ENCODE measurements at regions not wholly inside any gene's neighbourhood (a gene's known extent, or its start where the extent isn't known, plus 50 kb on each side); places are given as distances from the start of the nearest gene placed in this dataset.

- TF ChIP-seq HDAC6 (IDR thresholded peaks at IDR 0.05; ENCODE audit: unreplicated experiment) (no peak), IKZF1 (conservative IDR thresholded peaks at IDR 0.05) (peak; percentile 37; the same call in 1 of the 2 replicates), JUNB (IDR thresholded peaks at IDR 0.05) (no peak), PML (IDR thresholded peaks at IDR 0.05; ENCODE audit: low read length) (no peak; the same call in 1 of the 2 replicates), MTA2 (IDR thresholded peaks at IDR 0.05; ENCODE audit: low read depth) (no peak), SIN3A (IDR thresholded peaks at IDR 0.05; ENCODE audit: low read depth, low read length) (no peak), ZSCAN29 (IDR thresholded peaks at IDR 0.05) (no peak), POU2F2 (IDR thresholded peaks at IDR 0.05; ENCODE audit: borderline replicate concordance, low read depth, low read length) (0 out of 3 replicates have a peak, but pooled peaks have one; percentile 15), ATF7 (IDR thresholded peaks at IDR 0.05; ENCODE audit: low read depth) (0 out of 2 replicates have a peak, but pooled peaks have one; percentile 10), CHD1 (IDR thresholded peaks at IDR 0.05; ENCODE audit: low read depth, low read length) (no peak), KDM1A (IDR thresholded peaks at IDR 0.05; ENCODE audit: borderline replicate concordance) (no peak), CREB1 (IDR thresholded peaks at IDR 0.05; ENCODE audit: low read depth) (no peak), KLF5 (IDR thresholded peaks at IDR 0.05; ENCODE audit: partially characterized antibody) (no peak), MAX (IDR thresholded peaks at IDR 0.05; ENCODE audit: low read depth, low read length) (peak; percentile 14), WRNIP1 (IDR thresholded peaks at IDR 0.05; ENCODE audit: borderline replicate concordance, low read depth, low read length) (no peak), RUNX3 (IDR thresholded peaks at IDR 0.05; ENCODE audit: low read length) (peak; percentile 45), ELK1 (IDR thresholded peaks at IDR 0.05; ENCODE audit: low read depth, low read length) (no peak), ZZZ3 (IDR thresholded peaks at IDR 0.05; ENCODE audit: control insufficient read depth, insufficient read length, low read depth) (no peak), BACH1 (IDR thresholded peaks at IDR 0.05; ENCODE audit: borderline replicate concordance) (no peak), MLLT1 (IDR thresholded peaks at IDR 0.05) (peak; percentile 64; the same call in 1 of the 2 replicates), SIX5 (IDR thresholded peaks at IDR 0.05; ENCODE audit: low read depth, low read length, severe bottlenecking) (no peak)
- TF ChIP-seq, protein P1, sequence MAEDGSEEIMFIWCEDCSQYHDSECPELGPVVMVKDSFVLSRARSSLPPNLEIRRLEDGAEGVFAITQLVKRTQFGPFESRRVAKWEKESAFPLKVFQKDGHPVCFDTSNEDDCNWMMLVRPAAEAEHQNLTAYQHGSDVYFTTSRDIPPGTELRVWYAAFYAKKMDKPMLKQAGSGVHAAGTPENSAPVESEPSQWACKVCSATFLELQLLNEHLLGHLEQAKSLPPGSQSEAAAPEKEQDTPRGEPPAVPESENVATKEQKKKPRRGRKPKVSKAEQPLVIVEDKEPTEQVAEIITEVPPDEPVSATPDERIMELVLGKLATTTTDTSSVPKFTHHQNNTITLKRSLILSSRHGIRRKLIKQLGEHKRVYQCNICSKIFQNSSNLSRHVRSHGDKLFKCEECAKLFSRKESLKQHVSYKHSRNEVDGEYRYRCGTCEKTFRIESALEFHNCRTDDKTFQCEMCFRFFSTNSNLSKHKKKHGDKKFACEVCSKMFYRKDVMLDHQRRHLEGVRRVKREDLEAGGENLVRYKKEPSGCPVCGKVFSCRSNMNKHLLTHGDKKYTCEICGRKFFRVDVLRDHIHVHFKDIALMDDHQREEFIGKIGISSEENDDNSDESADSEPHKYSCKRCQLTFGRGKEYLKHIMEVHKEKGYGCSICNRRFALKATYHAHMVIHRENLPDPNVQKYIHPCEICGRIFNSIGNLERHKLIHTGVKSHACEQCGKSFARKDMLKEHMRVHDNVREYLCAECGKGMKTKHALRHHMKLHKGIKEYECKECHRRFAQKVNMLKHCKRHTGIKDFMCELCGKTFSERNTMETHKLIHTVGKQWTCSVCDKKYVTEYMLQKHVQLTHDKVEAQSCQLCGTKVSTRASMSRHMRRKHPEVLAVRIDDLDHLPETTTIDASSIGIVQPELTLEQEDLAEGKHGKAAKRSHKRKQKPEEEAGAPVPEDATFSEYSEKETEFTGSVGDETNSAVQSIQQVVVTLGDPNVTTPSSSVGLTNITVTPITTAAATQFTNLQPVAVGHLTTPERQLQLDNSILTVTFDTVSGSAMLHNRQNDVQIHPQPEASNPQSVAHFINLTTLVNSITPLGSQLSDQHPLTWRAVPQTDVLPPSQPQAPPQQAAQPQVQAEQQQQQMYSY (CRISPR knock-in tag; IDR thresholded peaks at IDR 0.05): 0 out of 2 replicates have a peak, but pooled peaks have one; percentile 32
- TF ChIP-seq, protein P2, sequence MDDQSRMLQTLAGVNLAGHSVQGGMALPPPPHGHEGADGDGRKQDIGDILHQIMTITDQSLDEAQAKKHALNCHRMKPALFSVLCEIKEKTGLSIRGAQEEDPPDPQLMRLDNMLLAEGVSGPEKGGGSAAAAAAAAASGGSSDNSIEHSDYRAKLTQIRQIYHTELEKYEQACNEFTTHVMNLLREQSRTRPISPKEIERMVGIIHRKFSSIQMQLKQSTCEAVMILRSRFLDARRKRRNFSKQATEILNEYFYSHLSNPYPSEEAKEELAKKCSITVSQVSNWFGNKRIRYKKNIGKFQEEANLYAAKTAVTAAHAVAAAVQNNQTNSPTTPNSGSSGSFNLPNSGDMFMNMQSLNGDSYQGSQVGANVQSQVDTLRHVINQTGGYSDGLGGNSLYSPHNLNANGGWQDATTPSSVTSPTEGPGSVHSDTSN (IDR thresholded peaks at IDR 0.05; ENCODE audit: insufficient replicate concordance, low read depth, low read length): no peak
Observed at GRCh38 chr12:92539976-92540781, 162.6 kb upstream of the PLEKHG7 start (continued).

Measured in GM12878 (cell line).